Aorta (tissue), 5 donors: ENCODE measurements at regions not wholly inside any gene's neighbourhood (a gene's known extent, or its start where the extent isn't known, plus 50 kb on each side); places are given as distances from the start of the nearest gene placed in this dataset.

Experiments used
- ATAC-seq: fragments of 200-7000 bp; cut with Tn5 transposase; one replicate; pipeline ENCODE4 v1.9.1; 2022; ENCODE audit warnings: moderate library complexity; ENCODE audit not compliant: low FRiP score
- DNase-seq, 2 donors: peaks; one replicate each; pipeline ENCODE4 v3.0.0-alpha.2; 2020
- H3K27ac ChIP-seq, 2 donors: one replicate each; pipeline ENCODE4 v1.5.1; 2013; ENCODE audit warnings: low read length in 2 of 2, mild to moderate bottlenecking in 2 of 2, moderate library complexity in 2 of 2, control low read depth in 1 of 2, inconsistent platforms in 1 of 2, low read depth in 1 of 2
- H3K27me3 ChIP-seq, 2 donors: one replicate each; pipeline ENCODE4 v1.6.1; 2013; ENCODE audit warnings: control low read depth in 1 of 2, low read length in 1 of 2, mild to moderate bottlenecking in 1 of 2, moderate library complexity in 1 of 2; ENCODE audit not compliant: insufficient read depth in 2 of 2, control insufficient read depth in 1 of 2
- H3K36me3 ChIP-seq, 2 donors: one replicate each; pipeline ENCODE4 v1.6.1; 2013; ENCODE audit warnings: control low read depth in 1 of 2, low read length in 1 of 2, mild to moderate bottlenecking in 1 of 2; ENCODE audit not compliant: insufficient read depth in 2 of 2, control insufficient read depth in 1 of 2
- H3K4me1 ChIP-seq, 2 donors: one replicate each; pipeline ENCODE4 v1.6.1; 2013; ENCODE audit warnings: low read length in 2 of 2, control low read depth in 1 of 2, mild to moderate bottlenecking in 1 of 2, moderate library complexity in 1 of 2; ENCODE audit not compliant: insufficient read depth in 2 of 2, control insufficient read depth in 1 of 2
- H3K4me3 ChIP-seq, 2 donors: one replicate each; pipeline ENCODE4 v1.5.1; 2013; ENCODE audit warnings: low read length in 2 of 2, control low read depth in 1 of 2, mild to moderate bottlenecking in 1 of 2
- H3K9me3 ChIP-seq: one replicate; pipeline ENCODE4 v1.6.1; 2013; ENCODE audit warnings: mild to moderate bottlenecking, low read length; ENCODE audit not compliant: control insufficient read depth
- WGBS, 2 donors: extraction: QIAGEN DNeasy Blood & Tissue Kit; methylation state at CpG; one replicate each; pipeline ENCODE4 v1.1.7; 2013; 5-methylcytosine and 5-hydroxymethylcytosine counted together
- intact Hi-C, 2 donors: fragments of 100-400 bp; cut with DNase I; formaldehyde crosslinking; loops; one replicate each; pipeline versions ENCODE4 v1.14.2 to v1.15.0; 2022
- donor health status: healthy with polysubstance abuse.
- donor health status: Bipolar disorder and iron deficiency.
- donor health status: DM: no; HTN: no; CAD: no.
- donor health status: DM: no; HTN: no; CAD: no.
- donor health status: DM: yes; HTN: yes; CAD: no.

DNA sequence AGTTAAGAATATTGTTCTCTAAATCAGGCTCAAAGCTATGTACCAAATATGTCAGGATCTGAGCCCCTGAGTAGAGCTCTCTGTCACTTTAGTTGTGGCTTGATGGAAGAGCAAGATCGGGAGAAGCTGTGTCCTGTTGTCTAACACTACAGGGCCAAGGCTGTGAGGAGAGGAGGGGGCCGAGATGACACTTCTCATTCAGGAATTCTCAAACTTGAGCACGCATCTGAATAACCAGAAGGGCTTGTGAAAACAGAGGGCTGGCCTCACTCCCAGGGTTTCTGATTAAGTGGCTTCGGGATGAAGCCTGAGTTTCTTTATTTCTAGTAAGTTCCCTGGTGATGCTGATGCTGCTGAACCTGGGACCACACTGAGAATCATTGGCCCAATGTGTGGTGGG lies 209.2 kb upstream of the DAB1 start:
- ATAC-seq, result no peak
- Histone ChIP-seq H3K9me3 (no peaks in the 10 kb centered on the region), H3K27me3 (no peaks in the 10 kb centered on the region), H3K36me3 (no peaks in the 10 kb centered on the region), H3K4me1 (no peaks in the 10 kb centered on the region), H3K27ac (no peak overlapping the region), H3K4me3 (no peak overlapping the region)
- 8 to 11% methylated on average over 4 of the region's 4 CpGs for WGBS, 2 donors
- intact Hi-C loops, result no loop called here
- no peak for DNase-seq

DNA sequence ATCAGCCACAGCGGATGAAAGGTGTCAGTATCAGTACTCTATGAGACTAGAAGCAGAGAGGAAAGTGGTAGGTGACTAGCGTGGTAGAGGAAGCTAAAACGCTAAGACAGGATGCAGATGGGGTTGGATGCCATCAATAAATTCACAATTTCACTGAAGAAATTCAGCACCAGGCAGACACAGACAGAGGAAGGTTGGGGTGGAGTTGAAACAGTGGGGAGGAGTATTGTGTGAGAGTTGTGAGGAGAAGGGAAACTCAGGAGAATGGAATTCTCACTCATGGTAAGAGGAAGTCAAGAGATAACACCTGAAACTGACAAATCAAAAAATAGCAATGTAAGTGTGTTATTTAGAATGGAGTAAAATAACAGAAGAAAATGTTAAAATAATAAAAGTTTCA lies 208.5 kb upstream of the DAB1 start:
- H3K27ac ChIP-seq, result no peak overlapping the region
- 38 to 62% methylated on average over 3 of the region's 3 CpGs for WGBS, 2 donors
- ATAC-seq (no peak), DNase-seq (no peak)
- intact Hi-C loops, result no loop called here
- no peaks in the 10 kb centered on the region for H3K36me3 ChIP-seq
- no peaks in the 10 kb centered on the region for H3K9me3 ChIP-seq
- H3K27me3 ChIP-seq, result no peaks in the 10 kb centered on the region
- no peak overlapping the region for H3K4me3 ChIP-seq
- no peaks in the 10 kb centered on the region for H3K4me1 ChIP-seq

DNA sequence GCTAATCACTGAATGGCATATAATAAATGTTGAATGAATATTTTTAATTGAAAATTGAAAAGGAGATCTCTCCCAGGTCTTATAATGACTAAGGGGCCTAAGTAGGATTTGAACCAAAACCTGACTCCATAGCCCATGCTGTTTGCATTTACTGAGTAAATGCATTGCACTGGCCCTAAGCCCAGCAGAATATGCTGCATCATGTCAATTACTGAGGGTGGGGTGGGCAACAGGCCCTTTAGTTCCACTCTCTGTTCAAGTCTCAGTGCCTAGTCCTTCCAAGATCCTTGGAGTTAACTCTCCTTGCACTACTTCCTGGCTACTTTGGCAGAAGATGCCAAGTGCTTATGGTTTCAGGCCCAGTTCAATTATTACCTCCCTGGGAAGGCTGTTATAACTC lies 203.8 kb upstream of the DAB1 start:
- Histone ChIP-seq H3K9me3 (no peaks in the 10 kb centered on the region), H3K4me3 (no peak overlapping the region), H3K27ac (no peak overlapping the region), H3K27me3 (no peaks in the 10 kb centered on the region), H3K36me3 (no peaks in the 10 kb centered on the region), H3K4me1 (no peaks in the 10 kb centered on the region)
- ATAC-seq (no peak), DNase-seq (no peak)
- intact Hi-C loops, result no loop called here

DNA sequence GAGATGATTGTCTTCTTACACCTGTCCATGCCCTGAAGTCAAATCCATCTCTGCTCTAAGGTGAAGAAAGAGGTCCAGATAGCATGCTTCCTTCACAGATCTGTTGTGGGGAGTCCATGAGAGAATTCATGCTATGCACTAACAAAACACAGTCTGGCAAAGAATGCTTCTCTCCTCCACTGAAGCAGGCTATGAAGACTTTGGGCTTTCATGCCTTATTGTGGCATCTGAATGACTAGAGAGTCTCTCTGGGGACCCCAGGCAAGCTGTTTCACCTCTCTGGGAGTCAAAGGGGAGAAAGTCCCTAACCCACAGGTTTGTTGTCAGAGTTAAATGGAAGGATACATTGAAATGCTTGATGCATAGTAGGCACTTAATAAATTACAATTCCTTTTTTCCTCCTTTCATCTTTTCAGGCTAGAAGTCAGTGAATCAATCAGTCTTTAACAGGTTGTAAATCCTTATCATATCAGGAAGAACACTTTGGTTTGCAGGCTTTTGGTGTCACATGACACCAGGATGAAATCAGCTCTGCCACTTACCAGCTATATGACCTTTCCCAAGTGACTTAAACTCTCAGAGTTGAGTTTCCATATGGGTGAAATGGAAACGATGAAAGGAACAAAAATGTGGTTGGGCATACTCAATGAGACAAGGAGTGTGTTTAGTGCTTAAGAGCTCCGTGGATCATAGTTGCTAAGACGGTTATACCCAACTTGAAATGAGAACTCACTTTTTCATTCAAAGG lies 200.1 kb upstream of the DAB1 start:
- Histone ChIP-seq H3K9me3 (no peaks in the 10 kb centered on the region), H3K36me3 (no peaks in the 10 kb centered on the region), H3K27me3 (no peaks in the 10 kb centered on the region), H3K4me1 (no peaks in the 10 kb centered on the region), H3K4me3 (no peak overlapping the region), H3K27ac (no peak overlapping the region)
- intact Hi-C loops, result no loop called here
- DNase-seq (no peak), ATAC-seq (no peak)
- 20 to 39% methylated on average over 3 of the region's 3 CpGs for WGBS, 2 donors

DNA sequence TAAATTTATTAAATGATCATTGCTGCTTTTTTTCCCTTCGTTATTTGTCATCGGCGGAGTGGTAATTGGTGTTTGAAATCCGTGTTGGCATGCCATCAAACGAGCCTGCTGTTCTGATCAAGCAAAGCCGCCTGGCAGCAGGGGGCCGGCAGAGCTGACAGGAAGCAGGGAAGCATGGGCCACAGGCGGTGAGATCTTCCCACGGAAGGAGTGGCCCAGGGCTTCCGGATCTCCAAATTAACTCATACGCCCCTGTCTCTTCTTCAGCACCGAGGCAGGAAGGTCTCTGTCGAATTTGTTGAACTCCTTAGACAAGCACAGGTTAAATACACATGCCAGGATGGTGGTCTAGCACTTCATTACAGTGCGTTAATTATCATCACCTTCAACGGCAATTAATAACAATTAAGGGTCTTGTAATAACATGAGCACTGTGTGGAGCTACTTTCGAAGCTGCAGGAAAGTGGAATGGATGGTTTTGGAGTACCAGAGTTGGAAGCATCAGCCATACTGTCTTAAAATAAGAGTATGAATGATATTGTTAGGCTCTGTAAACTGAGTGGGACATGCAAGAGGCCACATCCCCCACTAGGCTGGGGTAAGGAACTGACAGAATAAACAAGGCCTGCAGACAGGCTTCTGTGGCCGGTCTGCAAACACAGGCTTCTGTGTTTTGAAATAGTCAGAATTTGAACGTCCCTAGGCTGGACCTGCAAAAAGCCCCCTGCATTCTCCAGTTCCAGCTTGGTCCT lies 199.4 kb upstream of the DAB1 start:
- Histone ChIP-seq H3K4me3 (no peak overlapping the region), H3K27me3 (no peaks in the 10 kb centered on the region), H3K27ac (no peak overlapping the region), H3K4me1 (no peaks in the 10 kb centered on the region), H3K9me3 (no peaks in the 10 kb centered on the region), H3K36me3 (no peaks in the 10 kb centered on the region)
- intact Hi-C loops, result no loop called here
- ATAC-seq, result no peak
- DNase-seq, result no peak
- WGBS, 2 donors, result 40 to 49% methylated on average over 18 of the region's 18 CpGs

DNA sequence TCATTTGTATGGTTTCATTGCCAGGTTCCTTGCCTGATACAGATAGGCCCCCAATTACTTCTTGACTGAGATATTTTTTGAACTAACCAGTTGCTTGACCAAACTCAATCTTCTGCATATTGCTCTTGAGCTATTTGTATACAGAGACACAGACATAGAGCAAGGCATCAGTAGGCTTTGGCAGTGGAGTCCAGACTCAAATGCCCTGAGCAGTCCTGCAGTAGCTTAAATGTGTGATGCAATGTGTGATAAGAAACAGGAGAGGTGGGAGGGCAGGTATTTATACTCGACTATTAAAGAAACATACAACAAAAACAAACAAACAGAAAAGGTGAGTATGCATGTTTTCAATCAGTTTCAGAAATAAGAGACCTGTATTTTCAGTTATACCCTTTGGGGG lies 197.9 kb upstream of the DAB1 start:
- Histone ChIP-seq H3K4me1 (no peaks in the 10 kb centered on the region), H3K36me3 (no peaks in the 10 kb centered on the region), H3K4me3 (no peak overlapping the region), H3K27me3 (no peaks in the 10 kb centered on the region), H3K9me3 (no peaks in the 10 kb centered on the region), H3K27ac (no peak overlapping the region)
- 33 to 36% methylated on average over 1 of the region's 1 CpG for WGBS, 2 donors
- intact Hi-C loops, result no loop called here
- ATAC-seq (no peak), DNase-seq (no peak)

DNA sequence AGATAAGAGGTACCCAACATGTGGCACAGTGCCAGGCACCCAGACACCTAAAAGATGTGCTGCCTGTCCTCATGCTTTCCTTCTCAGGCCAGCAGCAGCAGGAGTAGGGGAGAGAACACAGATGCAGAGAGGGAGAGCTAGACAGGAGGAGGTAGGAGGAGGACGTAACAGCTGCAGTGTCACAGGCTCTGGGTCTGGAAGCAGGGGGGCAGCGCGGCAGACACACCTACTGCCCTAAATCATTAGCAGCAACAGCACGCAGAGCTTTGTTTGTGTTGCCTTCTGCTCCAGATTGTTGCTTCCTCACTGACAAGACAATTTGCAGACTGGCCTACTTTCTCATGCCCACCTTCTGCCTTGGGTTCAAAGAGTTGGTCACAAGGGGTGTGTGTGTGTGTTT lies 196.7 kb upstream of the DAB1 start:
- intact Hi-C loops, result no loop called here
- WGBS, 2 donors, result 43 to 47% methylated on average over 4 of the region's 4 CpGs
- ATAC-seq, result no peak

DNA sequence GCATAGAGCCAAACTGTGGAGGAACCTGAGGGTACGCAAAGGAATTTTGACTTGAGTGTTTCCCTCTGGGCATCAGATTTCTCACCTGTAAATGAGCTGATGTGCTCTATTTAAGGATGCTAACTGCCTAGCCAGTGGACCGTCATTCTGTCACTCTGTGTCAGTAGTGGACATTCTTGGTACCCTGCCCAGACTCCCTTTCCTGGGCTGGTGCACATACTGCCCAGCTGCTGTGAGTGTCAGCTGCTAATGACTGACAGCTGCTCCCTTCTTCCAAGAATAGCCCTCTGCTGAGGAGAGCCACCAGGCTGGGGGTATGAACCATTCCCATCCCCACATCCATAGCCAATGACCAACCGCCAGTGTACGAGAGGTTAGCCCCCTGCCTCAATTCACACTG lies 193.1 kb upstream of the DAB1 start:
- Histone ChIP-seq H3K4me1 (no peaks in the 10 kb centered on the region), H3K9me3 (no peaks in the 10 kb centered on the region), H3K27me3 (peaks cover 0 to under 1% of the 10 kb centered on the region in 2 donors), H3K36me3 (no peaks in the 10 kb centered on the region), H3K27ac (no peak overlapping the region), H3K4me3 (no peak overlapping the region)
- WGBS, 2 donors, result 68 to 72% methylated on average over 4 of the region's 4 CpGs
- ATAC-seq (no peak), DNase-seq (no peak)
- intact Hi-C loops, result no loop called here

More for the DNA sequence above, 196.7 kb upstream of the DAB1 start:
- no peak overlapping the region for H3K4me3 ChIP-seq
- no peaks in the 10 kb centered on the region for H3K9me3 ChIP-seq
- H3K27ac ChIP-seq, result no peak overlapping the region
- H3K4me1 ChIP-seq, result no peaks in the 10 kb centered on the region
- DNase-seq, result no peak
- no peaks in the 10 kb centered on the region for H3K36me3 ChIP-seq
- H3K27me3 ChIP-seq, result no peaks in the 10 kb centered on the region

DNA sequence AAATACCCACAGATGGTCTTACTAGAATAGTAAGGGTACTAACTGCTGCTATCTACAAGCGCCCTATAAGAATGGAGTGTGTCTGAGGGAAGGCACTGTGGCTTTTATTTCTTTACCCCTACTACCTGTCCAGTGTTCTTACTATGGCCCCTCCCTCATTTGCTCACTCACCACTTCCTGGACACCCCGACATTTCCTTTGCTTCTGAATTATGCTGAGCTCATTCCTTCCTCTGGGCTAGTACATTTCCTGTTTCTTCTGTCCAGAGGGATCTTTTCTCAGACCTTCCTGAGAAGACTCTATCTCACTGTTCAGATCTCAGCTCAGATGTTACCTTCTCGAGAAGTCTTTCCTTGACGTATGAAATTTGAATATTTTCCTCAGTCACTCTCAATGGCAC lies 192.1 kb upstream of the DAB1 start:
- no peak for ATAC-seq
- Histone ChIP-seq H3K27me3 (peaks cover 0 to 2% of the 10 kb centered on the region in 2 donors), H3K9me3 (no peaks in the 10 kb centered on the region), H3K27ac (no peak overlapping the region), H3K36me3 (no peaks in the 10 kb centered on the region), H3K4me1 (no peaks in the 10 kb centered on the region), H3K4me3 (no peak overlapping the region)
- 80% methylated on average over 4 of the region's 4 CpGs for WGBS, 2 donors
- DNase-seq, result no peak
- intact Hi-C loops, result no loop called here
